ENCODE measurements at regions not wholly inside any gene's neighbourhood (a gene's known extent, or its start where the extent isn't known, plus 50 kb on each side); places are given as distances from the start of the nearest gene placed in this dataset.

- TF ChIP-seq GATA2 (IDR thresholded peaks at IDR 0.05; ENCODE audit: low read depth, low read length) (no peak), GATA3 (IDR thresholded peaks at IDR 0.05; ENCODE audit: low read depth, low read length) (no peak)
These were observed 429.9 kb downstream of the DYNC2H1 start for GRCh38 chr11:103539166-103539565.
